IMR-90 (cell line): ENCODE measurements at regions not wholly inside any gene's neighbourhood (a gene's known extent, or its start where the extent isn't known, plus 50 kb on each side); places are given as distances from the start of the nearest gene placed in this dataset.

ENCODE experiments used
- ATAC-seq: fragments of 200-7000 bp; cut with Tn5 transposase; 2 replicates; pipeline ENCODE4 v1.9.1; 2020; ENCODE audit warnings: low read depth, mild to moderate bottlenecking, moderate library complexity
- BruUV-seq: library from RNA; stranded (reverse); fragments of 400-500 nt; replicated peaks from 2 replicates; lab custom pipeline; 2021; lab: Mats Ljungman, UMichigan
- CTCF ChIA-PET: fragments of 300-600 bp; formaldehyde crosslinking; extraction: SDS; loops from one replicate; lab custom pipeline; 2021; ENCODE audit warnings: antibody characterized with exemption; lab: Yijun Ruan, JAX
- POLR2A ChIA-PET: fragments of 300-600 bp; sonication (Branson Sonifier 250); formaldehyde crosslinking; loops from one replicate; lab custom pipeline; 2022; ENCODE audit warnings: antibody characterized with exemption; ENCODE audit not compliant: unreplicated experiment; lab: Charles Lee
- DNase-seq: peaks from one replicate; pipeline ENCODE4 v3.0.0; 2013
- H2AFZ ChIP-seq: replicated peaks from 2 replicates; pipeline ENCODE3; 2013; ENCODE audit warnings: low read length, mild to moderate bottlenecking; ENCODE audit not compliant: poor library complexity
- H2AK5ac ChIP-seq: 2 replicates; pipeline ENCODE4 v1.6.1; 2013; ENCODE audit warnings: low read depth, low read length, inconsistent platforms
- H2AK9ac ChIP-seq: replicated peaks from 2 replicates; pipeline ENCODE3; 2013; ENCODE audit warnings: mild to moderate bottlenecking, low read depth, low read length, moderate library complexity; ENCODE audit not compliant: poor library complexity
- H2BK120ac ChIP-seq: 2 replicates; pipeline ENCODE4 v1.6.1; 2013; ENCODE audit warnings: low read depth, low read length, inconsistent platforms
- H2BK15ac ChIP-seq: 3 replicates; pipeline ENCODE4 v1.6.1; 2013; ENCODE audit warnings: low read depth, low read length, inconsistent platforms
- H2BK20ac ChIP-seq: 2 replicates; pipeline ENCODE4 v1.6.1; 2013; ENCODE audit warnings: low read depth, mild to moderate bottlenecking, inconsistent platforms, low read length, moderate library complexity
- H2BK5ac ChIP-seq: 2 replicates; pipeline ENCODE4 v1.6.1; 2013; ENCODE audit warnings: mild to moderate bottlenecking, low read depth, low read length, inconsistent platforms; ENCODE audit not compliant: poor library complexity, severe bottlenecking
- H3K14ac ChIP-seq: replicated peaks from 2 replicates; pipeline ENCODE4 v1.6.1; 2013; ENCODE audit warnings: low read depth, low read length, inconsistent platforms
- H3K18ac ChIP-seq: 2 replicates; pipeline ENCODE4 v1.6.1; 2013; ENCODE audit warnings: low read depth, low read length, control low read depth
- H3K23ac ChIP-seq: 2 replicates; pipeline ENCODE4 v1.6.1; 2013; ENCODE audit warnings: low read depth, low read length, inconsistent platforms
- H3K27ac ChIP-seq: 2 replicates; pipeline ENCODE4 v1.5.1; 2013; ENCODE audit warnings: mild to moderate bottlenecking, control low read depth, low read length; ENCODE audit not compliant: insufficient read depth
- H3K27me3 ChIP-seq: 2 replicates; pipeline ENCODE4 v1.6.1; 2013; ENCODE audit warnings: low read length; ENCODE audit not compliant: control insufficient read depth, insufficient read depth
- H3K36me3 ChIP-seq: 2 replicates; pipeline ENCODE4 v1.6.1; 2013; ENCODE audit warnings: low read length, mixed read lengths; ENCODE audit not compliant: control insufficient read depth, insufficient read depth
- H3K4ac ChIP-seq: 2 replicates; pipeline ENCODE4 v1.6.1; 2013; ENCODE audit warnings: low read depth, low read length, inconsistent platforms
- H3K4me1 ChIP-seq: 2 replicates; pipeline ENCODE4 v1.6.1; 2013; ENCODE audit warnings: low read length, mixed read lengths; ENCODE audit not compliant: control insufficient read depth, insufficient read depth
- H3K4me2 ChIP-seq: 2 replicates; pipeline ENCODE4 v1.6.1; 2013; ENCODE audit warnings: low read depth, mild to moderate bottlenecking, control low read depth, low read length, moderate library complexity
- H3K4me3 ChIP-seq: 2 replicates; pipeline ENCODE4 v1.5.1; 2013; ENCODE audit warnings: low read depth, mild to moderate bottlenecking, control low read depth, low read length, moderate library complexity; ENCODE audit not compliant: insufficient read depth
- H3K56ac ChIP-seq: 2 replicates; pipeline ENCODE4 v1.6.1; 2013; ENCODE audit warnings: low read length, inconsistent platforms; ENCODE audit not compliant: insufficient read depth; ENCODE audit errors: extremely low read depth
- H3K79me1 ChIP-seq, 2 experiments: 2 replicates each; pipeline ENCODE4 v1.6.1; 2013; ENCODE audit warnings: low read length in 2 of 2, inconsistent platforms in 1 of 2, low read depth in 1 of 2
- H3K9ac ChIP-seq: 2 replicates; pipeline ENCODE4 v1.6.1; 2013; ENCODE audit warnings: low read depth, low read length, control low read depth
- H3K9me1 ChIP-seq: 2 replicates; pipeline ENCODE4 v1.6.1; 2013; ENCODE audit warnings: low read length, inconsistent platforms; ENCODE audit not compliant: insufficient read depth
- H3K9me3 ChIP-seq: 2 replicates; pipeline ENCODE4 v1.6.1; 2013; ENCODE audit warnings: low read length; ENCODE audit not compliant: control insufficient read depth, insufficient read depth
- H4K20me1 ChIP-seq: 2 replicates; pipeline ENCODE4 v1.6.1; 2013; ENCODE audit warnings: low read length, inconsistent platforms; ENCODE audit not compliant: insufficient read depth
- H4K5ac ChIP-seq: 2 replicates; pipeline ENCODE4 v1.6.1; 2013; ENCODE audit warnings: mild to moderate bottlenecking, low read depth, low read length, control low read depth
- H4K8ac ChIP-seq, 2 experiments: 2 replicates each; pipeline ENCODE4 v1.6.1; 2013; ENCODE audit warnings: low read depth in 2 of 2, low read length in 2 of 2, control low read depth in 1 of 2, inconsistent platforms in 1 of 2
- H4K91ac ChIP-seq: 2 replicates; pipeline ENCODE4 v1.6.1; 2013; ENCODE audit warnings: low read depth, low read length, inconsistent platforms; ENCODE audit not compliant: insufficient read depth
- BHLHE40 ChIP-seq: fragments of 150-350 bp; IDR thresholded peaks from 2 replicates; pipeline ENCODE4 v1.6.1; 2016; ENCODE audit warnings: mild to moderate bottlenecking, low read depth, low read length
- CEBPB ChIP-seq: IDR thresholded peaks from 2 replicates; pipeline ENCODE4 v1.6.1; 2012; ENCODE audit warnings: low read depth, low read length, improper control_type of control experiment
- CTCF ChIP-seq: conservative IDR thresholded peaks from 2 replicates; pipeline ENCODE4 v1.5.1; 2012; ENCODE audit warnings: mild to moderate bottlenecking, low read depth, low read length, improper control_type of control experiment
- MAZ ChIP-seq: IDR thresholded peaks from 2 replicates; pipeline ENCODE4 v1.6.1; 2012; ENCODE audit warnings: low read depth, mild to moderate bottlenecking, low read length, improper control_type of control experiment, moderate library complexity, borderline replicate concordance
- RFX5 ChIP-seq: IDR thresholded peaks from 2 replicates; pipeline ENCODE4 v1.8.0; 2012; ENCODE audit warnings: low read depth, mild to moderate bottlenecking, low read length, moderate library complexity
- USF2 ChIP-seq: fragments of 150-350 bp; IDR thresholded peaks from 2 replicates; pipeline ENCODE4 v1.6.1; 2017; ENCODE audit warnings: mild to moderate bottlenecking, antibody characterized with exemption, low read length, low read depth
- WGBS, 2 experiments: methylation state at CpG; one replicate each; pipeline versions ENCODE4 v1.1.5 to v1.1.7; 2013; ENCODE audit warnings: missing lambda C conversion rate in 2 of 2; ENCODE audit not compliant: insufficient read length in 1 of 2; ENCODE audit errors: extremely low coverage in 2 of 2; 5-methylcytosine and 5-hydroxymethylcytosine counted together
- dilution Hi-C: fragments of 300-500 bp; cut with HindIII; formaldehyde crosslinking; loops from one replicate; pipeline ENCODE4 v1.14.3; 2018; ENCODE audit warnings: low sequenced_read_pairs; ENCODE audit not compliant: unreplicated experiment
- in situ Hi-C: fragments of 300-500 bp; cut with MboI; formaldehyde crosslinking; loops from 3 replicates; pipeline ENCODE4 v1.14.3; 2019; ENCODE audit warnings: low sequenced_read_pairs, inconsistent platforms, mixed read lengths
- intact Hi-C: fragments of 100-400 bp; cut with micrococcal nuclease; formaldehyde crosslinking; loops from 2 replicates; pipeline ENCODE4 v1.10.0; 2022

GRCh38 chr18:6565815-6566081 lies 151.0 kb upstream of the L3MBTL4 start:
- ChIA-PET POLR2A (no interaction called here), CTCF (no interaction called here)
- Histone ChIP-seq H3K36me3 (no peaks in the 10 kb centered on the region), H3K4me3 (no peak overlapping the region), H3K23ac (no peak overlapping the region), H3K4me2 (no peak overlapping the region), H2BK15ac (no peak overlapping the region), H3K9me3 (no peaks in the 10 kb centered on the region), H3K27me3 (no peaks in the 10 kb centered on the region; the same call in 1 of the 2 replicates), H2AK5ac (no peak overlapping the region), H3K79me1 (no peaks in the 10 kb centered on the region), H3K9ac (no peak overlapping the region), H3K27ac (no peak overlapping the region), H2BK20ac (no peak overlapping the region), H4K20me1 (no peaks in the 10 kb centered on the region), H2AK9ac (no peak overlapping the region), H3K18ac (no peak overlapping the region; the same call in 1 of the 2 replicates), H3K14ac (no peak overlapping the region), H4K5ac (no peak overlapping the region), H2BK120ac (no peak overlapping the region), H4K8ac (no peak overlapping the region), H3K56ac (no peak overlapping the region), H3K4me1 (peaks cover 2% of the 10 kb centered on the region; the same call in 1 of the 2 replicates), H2BK5ac (no peak overlapping the region), H3K9me1 (no peaks in the 10 kb centered on the region), H2AFZ (no peak overlapping the region), H3K4ac (no peak overlapping the region), H4K91ac (no peak overlapping the region)
- WGBS, 2 experiments: 57% methylated on average over 1 of the region's 2 CpGs; no CpG with 5 or more reads in 1 of the 2 experiments
- BruUV-seq: no TSS peak
- dilution Hi-C loops (no loop called here), in situ Hi-C loops (no loop called here), intact Hi-C loops (no loop called here)
- no peak for DNase-seq
- ATAC-seq: no peak
- TF ChIP-seq CTCF (no peak), RFX5 (no peak), MAZ (no peak), USF2 (no peak), CEBPB (no peak), BHLHE40 (no peak)
